ENCODE measurements at regions not wholly inside any gene's neighbourhood (a gene's known extent, or its start where the extent isn't known, plus 50 kb on each side); places are given as distances from the start of the nearest gene placed in this dataset.
"Not testable (repeated sequence)": the region's sequence is repeated elsewhere in the genome, so short reads cannot be mapped to it uniquely, and the experiment has no call there.

DNA sequence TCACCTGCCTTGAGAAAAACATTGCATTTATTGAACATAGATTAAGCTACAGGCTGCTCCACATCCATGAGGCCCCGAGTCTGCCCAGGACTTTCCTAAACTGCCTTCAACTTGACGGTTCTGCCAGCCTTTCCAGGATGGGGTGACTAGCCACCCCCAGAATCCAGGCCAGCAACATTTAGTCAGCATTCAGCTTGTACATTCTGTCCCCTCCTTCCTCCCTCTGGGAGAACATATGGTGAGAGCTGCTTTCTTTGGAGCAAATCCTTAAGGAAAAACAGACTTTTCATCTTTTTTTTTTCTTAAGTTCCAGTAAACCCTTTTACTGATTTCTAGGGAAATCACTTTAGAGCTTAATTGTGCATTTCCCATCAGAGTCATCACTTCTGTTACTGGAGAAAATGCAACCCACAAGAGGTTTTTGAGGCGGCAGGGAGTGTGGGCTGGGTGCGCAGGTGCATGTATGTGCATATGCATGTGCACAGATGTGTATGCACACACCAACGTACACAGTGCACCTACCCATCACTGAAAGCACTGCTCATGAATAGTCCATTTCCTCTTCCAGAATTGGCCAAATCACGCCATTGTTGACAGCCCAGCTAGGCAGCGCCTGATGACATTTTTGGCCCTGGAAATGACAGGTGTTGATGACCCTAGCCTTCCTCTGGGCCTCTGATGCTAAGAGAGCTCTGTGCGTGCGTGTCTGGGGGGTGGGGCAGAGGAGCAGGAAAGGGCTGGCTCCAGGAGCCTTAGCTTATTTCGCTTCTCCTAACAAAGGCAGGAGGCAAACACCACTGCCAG, 145.6 kb downstream of the HSD17B3 start:
- no peak for FAIRE-seq

DNA sequence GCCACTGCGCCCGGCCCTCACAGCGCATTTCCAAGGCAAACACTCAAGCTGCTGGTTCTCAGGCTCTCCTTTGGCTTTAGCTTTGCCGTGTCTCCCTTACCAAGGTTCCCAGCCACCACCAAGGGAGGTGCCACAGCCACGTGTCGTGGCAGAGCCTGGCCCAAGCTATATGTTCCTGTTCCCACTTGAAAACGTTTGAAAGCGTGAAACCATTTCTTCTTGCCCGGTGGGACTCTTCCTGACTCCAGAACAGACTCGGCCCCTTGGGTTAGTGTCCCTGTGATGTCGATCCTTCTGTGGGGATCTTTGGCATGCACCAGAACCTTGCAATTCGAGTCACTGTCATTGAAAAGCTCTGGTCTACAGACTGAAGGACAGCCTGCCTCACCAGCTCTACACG, 147.9 kb downstream of the HSD17B3 start:
- no peak for FAIRE-seq

GRCh38 chr9:96152550-96152949, 149.4 kb downstream of the HSD17B3 start:
- no peak for FAIRE-seq

DNA sequence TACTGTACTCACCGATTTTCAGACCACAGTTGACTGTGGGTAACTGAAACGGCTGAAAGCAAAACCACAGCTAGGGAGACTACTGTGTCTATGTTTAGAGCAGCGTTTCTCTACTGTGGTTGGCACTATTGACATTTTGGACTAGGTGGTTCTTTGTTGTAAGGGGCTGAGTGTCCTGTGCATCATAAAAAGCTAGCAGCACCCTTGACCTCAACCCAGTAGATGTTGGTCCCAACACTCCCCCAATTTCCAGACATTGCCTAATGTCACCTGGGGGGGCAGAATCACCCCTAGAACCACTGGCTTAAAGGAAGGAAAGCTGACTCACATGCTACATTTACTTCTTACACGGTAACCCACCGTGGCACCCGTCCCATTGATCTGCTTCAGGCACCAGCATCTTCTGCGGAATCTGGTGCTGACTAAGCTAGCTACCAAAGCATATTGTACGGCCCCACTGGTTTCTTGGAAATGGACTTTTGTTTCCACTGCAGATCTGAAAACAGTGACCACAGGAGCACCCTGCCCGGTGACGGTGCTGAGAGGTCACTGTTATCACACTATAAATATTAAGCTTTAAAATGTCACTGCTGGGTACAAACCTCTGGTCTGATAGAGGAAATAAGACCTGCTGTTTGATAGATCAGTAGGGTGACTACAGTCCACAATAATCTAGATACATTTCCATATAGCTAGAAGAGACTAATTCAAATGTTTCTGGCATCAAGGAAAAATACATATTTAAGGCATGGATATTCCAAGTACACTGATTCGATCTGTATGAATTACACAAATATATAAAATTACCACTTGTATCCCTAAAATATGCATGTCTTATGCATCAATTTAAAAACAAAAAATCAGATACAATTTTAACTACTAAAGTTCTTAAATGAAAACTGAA, 151.4 kb downstream of the HSD17B3 start:
- FAIRE-seq, result no peak

- no peak for FAIRE-seq
Observed at GRCh38 chr9:96149533-96150280, 152.3 kb downstream of the HSD17B3 start.

DNA sequence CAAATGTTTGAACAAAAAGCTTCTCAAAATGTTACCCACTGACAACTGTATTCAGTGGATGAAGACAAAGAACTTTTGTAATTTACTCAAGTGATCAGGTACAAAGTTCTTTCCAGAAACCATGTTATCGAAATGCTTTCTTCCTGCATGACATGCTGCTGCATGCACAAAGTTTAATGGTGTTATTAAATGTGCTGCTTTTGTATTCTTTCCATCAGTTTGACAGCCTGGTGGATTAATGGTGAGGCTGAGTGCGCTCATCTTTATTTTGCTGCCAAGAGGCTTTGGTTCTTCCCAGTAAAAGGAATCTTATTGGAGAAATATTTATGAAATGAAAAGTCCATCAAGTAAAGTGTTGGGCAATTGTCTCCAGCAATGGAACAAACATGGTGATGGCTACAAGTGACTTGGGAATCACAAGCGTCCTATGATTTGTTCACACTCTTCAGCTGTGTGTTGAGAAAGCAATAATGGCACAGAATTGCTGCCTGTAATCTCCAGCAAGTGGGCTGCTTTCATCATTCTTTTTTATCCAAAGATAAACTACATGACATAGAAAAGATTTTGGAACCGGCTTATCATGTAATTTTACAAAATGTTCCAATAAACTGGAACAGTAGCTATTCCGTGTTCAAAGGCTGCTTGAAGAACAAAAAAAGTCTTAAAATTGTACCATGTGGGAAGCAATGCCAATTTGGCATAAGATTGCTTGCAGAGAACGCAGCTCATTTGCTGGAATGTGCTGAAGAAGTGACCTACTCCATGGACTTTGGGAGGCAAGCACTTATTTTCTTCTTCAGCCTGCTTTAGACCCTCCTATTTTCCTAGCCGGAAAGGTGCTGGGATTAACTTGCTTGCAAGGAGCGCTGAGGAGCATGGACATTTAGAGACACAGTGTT, 153.1 kb downstream of the HSD17B3 start:
- FAIRE-seq, result no peak

- FAIRE-seq, result not testable (repeated sequence)
Observed at GRCh38 chr9:96147029-96147428, 154.9 kb downstream of the HSD17B3 start.

DNA sequence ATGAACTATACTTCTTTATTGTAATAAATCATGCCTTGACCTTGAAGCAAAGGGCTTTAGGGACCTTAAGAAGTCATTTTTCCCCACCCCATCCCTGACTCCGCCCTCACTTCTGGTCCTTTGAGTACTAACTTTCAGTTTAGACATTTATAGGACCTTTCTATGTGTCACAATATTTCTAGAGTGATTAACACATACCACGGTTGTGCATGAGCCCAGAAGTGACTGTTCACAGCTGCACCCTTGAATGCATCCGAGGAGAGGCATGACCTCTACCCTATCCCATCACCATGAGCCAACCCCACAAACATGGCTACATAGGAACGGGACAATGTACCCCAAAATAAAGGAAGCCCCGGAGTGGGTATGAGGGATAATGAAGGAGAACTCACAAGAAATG, 160.3 kb downstream of the HSD17B3 start:
- no peak for FAIRE-seq

- FAIRE-seq, result no peak
Observed at GRCh38 chr9:96141128-96141474, 160.9 kb downstream of the HSD17B3 start.

GRCh38 chr9:96140296-96141127, 161.5 kb downstream of the HSD17B3 start:
- FAIRE-seq, result peak; percentile 29

DNA sequence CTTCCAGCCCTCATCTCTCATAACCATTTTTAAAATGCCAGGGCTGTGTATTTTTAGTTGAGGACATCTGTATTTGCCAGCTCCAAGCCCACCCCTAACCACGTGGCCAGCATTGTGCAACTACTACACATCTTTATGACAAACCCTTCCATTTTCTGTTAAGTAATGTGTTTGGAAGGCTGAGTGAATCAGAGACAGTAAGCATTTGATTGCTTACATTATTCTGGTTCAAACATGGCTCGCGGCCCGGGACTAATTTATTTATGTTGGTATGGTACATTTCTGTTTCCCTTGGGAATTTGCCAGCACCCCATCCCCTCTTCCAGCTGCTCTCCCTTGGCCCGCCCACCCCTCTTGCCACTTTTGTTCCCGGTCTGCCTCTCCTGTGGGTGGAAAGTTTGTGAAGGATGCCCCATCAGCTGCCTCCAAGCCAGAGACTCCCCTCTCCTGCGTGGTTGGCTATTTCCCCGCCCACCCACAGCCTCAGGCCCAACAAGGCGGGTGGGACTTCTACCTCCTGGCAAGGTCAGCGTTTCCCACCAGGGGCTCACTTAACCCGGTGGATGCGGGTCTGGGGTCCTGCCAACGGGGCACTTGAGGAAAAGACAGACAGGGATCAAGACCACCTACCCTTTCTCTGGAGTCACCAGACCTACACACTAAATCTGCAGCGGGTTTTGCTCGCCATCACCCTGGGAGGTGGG, 162.2 kb downstream of the HSD17B3 start:
- FAIRE-seq, result peak; percentile 89

GRCh38 chr9:96138616-96139015, 163.4 kb downstream of the HSD17B3 start:
- no peak for FAIRE-seq

DNA sequence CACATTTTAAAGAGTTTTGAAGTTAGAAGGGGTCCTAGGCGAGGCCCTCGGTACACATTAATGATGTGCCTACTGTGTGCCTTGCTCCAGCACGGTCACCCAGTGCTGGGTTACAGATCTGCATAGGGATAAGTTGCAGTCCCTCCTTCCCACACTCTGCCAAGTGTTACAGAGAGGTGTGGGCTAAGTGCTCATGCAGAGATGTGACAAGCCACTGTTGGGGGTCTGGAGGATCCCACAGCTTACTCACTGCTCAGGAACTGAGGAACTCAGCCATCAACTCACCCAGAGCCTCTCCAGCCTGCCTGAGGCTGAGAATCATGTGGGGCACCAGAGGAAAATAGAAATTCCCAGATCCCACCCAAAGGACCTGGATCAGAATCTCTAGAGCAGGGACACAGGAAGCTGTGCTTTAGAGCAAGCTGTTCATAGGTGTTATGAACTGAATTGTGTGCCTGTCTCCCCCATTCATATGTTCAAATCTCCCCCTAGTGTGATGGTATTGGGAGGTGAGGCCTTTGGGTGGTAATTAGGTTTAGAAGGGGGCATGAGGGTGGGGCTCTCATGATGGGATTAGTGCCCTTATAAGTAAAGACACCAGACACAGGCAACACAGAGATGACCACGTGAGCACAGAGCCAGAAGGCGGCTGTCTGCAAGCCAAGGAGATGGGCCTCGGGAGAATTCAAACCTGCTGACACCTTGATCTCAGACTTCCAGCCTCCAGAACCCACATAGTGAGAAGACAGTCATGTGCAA, 164.1 kb downstream of the HSD17B3 start:
- no peak for FAIRE-seq

GRCh38 chr9:96136992-96137670, 164.8 kb downstream of the HSD17B3 start:
- FAIRE-seq, result peak; percentile 72

- no peak for FAIRE-seq
Observed at GRCh38 chr9:96135753-96136290, 166.2 kb downstream of the HSD17B3 start.

DNA sequence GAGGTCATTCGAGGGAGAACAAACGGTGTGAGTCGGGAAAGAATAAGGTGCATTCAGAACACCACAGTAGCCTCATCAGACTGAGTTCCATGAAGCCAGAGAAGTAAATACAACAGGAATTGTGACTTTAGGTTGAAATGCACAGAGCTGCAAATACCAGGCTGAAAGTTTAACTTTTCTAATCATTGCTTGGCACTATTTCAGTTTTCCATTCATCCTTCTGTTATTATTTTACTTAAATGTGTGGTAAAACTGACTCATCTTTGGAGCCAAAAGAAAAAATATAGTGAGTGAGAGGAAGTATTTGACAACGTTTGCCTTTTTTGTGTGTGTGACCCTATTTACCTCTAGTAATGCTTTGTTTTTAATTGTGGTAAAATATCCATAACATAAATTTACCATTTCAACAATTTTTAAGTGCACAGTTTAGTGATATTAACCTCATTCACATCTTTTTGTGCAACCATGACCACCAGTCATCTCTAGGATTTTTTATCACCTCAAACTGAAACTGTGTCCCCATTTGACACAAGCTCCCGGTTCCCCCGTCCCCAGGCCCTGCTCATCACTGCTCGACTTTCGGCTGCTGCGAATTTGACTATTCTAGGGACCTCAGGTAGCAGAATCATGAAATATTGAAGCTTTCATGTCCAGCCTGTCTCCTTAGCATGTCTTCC, 166.8 kb downstream of the HSD17B3 start:
- FAIRE-seq, result no peak

GRCh38 chr9:96133321-96134021, 168.5 kb downstream of the HSD17B3 start:
- no peak for FAIRE-seq

DNA sequence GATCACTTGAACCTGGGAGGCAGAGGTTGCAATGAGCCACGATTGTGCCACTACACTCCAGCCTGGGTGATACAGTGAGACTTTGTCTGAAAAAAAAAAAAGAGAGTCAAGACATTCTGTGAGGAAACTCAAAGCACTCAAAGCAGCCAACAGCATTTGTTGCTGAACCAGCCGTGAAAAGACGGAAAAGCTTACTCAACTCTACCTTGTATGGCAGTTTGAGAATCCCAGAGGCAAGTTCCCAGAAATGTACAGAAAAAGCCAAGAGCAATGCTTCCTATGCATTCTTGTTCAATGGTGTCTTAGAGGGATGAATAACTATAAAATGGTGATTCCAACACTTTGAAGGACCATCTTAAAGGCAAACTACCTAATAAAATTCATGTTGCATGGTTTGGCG, 170.2 kb downstream of the HSD17B3 start:
- no peak for FAIRE-seq
